GM18909 (cell line): ENCODE measurements at regions not wholly inside any gene's neighbourhood (a gene's known extent, or its start where the extent isn't known, plus 50 kb on each side); places are given as distances from the start of the nearest gene placed in this dataset.

Experiments used
- ATAC-seq: cut with Tn5 transposase; IDR thresholded peaks from one replicate; pipeline ENCODE4 v1.9.1; 2021; ENCODE audit warnings: mild to moderate bottlenecking; ENCODE audit not compliant: unreplicated experiment, poor library complexity

- ATAC-seq, result no peak
Measured at GRCh38 chr9:115985657-115986056, 167.9 kb upstream of the PAPPA start.

- ATAC-seq, result no peak
Measured at GRCh38 chr9:115986508-115986907, 167.1 kb upstream of the PAPPA start.

- ATAC-seq, result no peak
Measured at GRCh38 chr9:115988701-115989100, 164.9 kb upstream of the PAPPA start.

GRCh38 chr9:115989831-115990230, 163.8 kb upstream of the PAPPA start:
- no peak for ATAC-seq

- no peak for ATAC-seq
Measured at GRCh38 chr9:115992834-115993233, 160.8 kb upstream of the PAPPA start.

- no peak for ATAC-seq
Measured at GRCh38 chr9:115997923-115998322, 155.7 kb upstream of the PAPPA start.

- ATAC-seq, result no peak
Measured at GRCh38 chr9:115998666-115999065, 154.9 kb upstream of the PAPPA start.

GRCh38 chr9:115999498-115999897, 154.1 kb upstream of the PAPPA start:
- ATAC-seq, result no peak

- ATAC-seq, result peak; percentile 62
Measured at GRCh38 chr9:116000748-116001329, 152.8 kb upstream of the PAPPA start.

GRCh38 chr9:116002181-116002580, 151.4 kb upstream of the PAPPA start:
- ATAC-seq, result no peak

GRCh38 chr9:116002624-116003023, 151.0 kb upstream of the PAPPA start:
- ATAC-seq, result no peak

GRCh38 chr9:116003397-116003796, 150.2 kb upstream of the PAPPA start:
- ATAC-seq, result no peak

- no peak for ATAC-seq
Measured at GRCh38 chr9:116005205-116005604, 148.4 kb upstream of the PAPPA start.

GRCh38 chr9:116007824-116008223, 145.8 kb upstream of the PAPPA start:
- ATAC-seq, result no peak

- ATAC-seq, result no peak
Measured at GRCh38 chr9:116008278-116008677, 145.3 kb upstream of the PAPPA start.

GRCh38 chr9:116009420-116009819, 144.2 kb upstream of the PAPPA start:
- no peak for ATAC-seq

- no peak for ATAC-seq
Measured at GRCh38 chr9:116015855-116016254, 137.7 kb upstream of the PAPPA start.

- no peak for ATAC-seq
Measured at GRCh38 chr9:116020146-116020545, 133.4 kb upstream of the PAPPA start.

GRCh38 chr9:116020801-116021200, 132.8 kb upstream of the PAPPA start:
- ATAC-seq, result no peak

- no peak for ATAC-seq
Measured at GRCh38 chr9:116027096-116027495, 126.5 kb upstream of the PAPPA start.

GRCh38 chr9:116027511-116027910, 126.1 kb upstream of the PAPPA start:
- ATAC-seq, result no peak

- no peak for ATAC-seq
Measured at GRCh38 chr9:116027951-116028350, 125.6 kb upstream of the PAPPA start.

GRCh38 chr9:116030517-116030916, 123.1 kb upstream of the PAPPA start:
- ATAC-seq, result no peak
